ENCODE measurements at regions not wholly inside any gene's neighbourhood (a gene's known extent, or its start where the extent isn't known, plus 50 kb on each side); places are given as distances from the start of the nearest gene placed in this dataset.

DNA sequence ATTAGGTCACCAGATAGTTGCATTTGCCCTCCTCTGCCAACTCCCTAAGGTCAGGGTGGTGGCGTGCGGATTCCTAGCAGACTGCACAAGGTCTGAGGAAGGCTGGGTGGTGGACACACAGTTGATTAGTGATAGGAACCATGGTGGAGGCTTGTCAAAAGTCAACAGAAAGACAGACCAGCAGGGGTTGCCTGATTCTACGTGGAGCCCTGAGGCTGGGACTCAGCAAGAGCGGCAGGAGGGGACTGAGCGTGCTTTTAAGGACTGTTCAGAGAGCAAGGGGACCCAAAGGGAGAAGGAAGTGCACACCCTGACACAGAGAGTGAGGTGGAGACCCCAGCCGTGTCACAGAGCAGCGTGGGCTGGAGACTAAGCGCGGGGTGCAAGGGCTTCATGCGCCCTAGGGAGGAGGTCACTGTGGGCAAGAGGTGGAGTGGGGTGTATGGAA, 513.2 kb downstream of the RNF144A start:
- no peak for TF ChIP-seq YY1 (IDR thresholded peaks at IDR 0.05; ENCODE audit: insufficient read depth, insufficient read length)
- no peak for TF ChIP-seq ZNF274 (IDR thresholded peaks at IDR 0.05; ENCODE audit: low read depth, low read length)
- no peak for TF ChIP-seq SUZ12 (IDR thresholded peaks at IDR 0.05; ENCODE audit: extremely low read depth, insufficient read depth, insufficient read length)

Measured in NT2/D1 (cell line).